Cardiac septum (tissue), 1 donor: ENCODE measurements at regions not wholly inside any gene's neighbourhood (a gene's known extent, or its start where the extent isn't known, plus 50 kb on each side); places are given as distances from the start of the nearest gene placed in this dataset.

Experiments
- DNase-seq: peaks from one replicate; pipeline ENCODE4 v3.0.0-alpha.2; 2020; ENCODE audit warnings: low spot score
- intact Hi-C: fragments of 100-400 bp; cut with DNase I; formaldehyde crosslinking; loops from one replicate; pipeline ENCODE4 v1.14.0; 2022
- donor health status: DM: no; HTN: no; CAD: no.

- intact Hi-C loops, result no loop called here
- no peak for DNase-seq
Measured at GRCh38 chr2:55105456-55105855, 55.2 kb upstream of the RTN4 start.

GRCh38 chr2:55103046-55103445 lies 52.8 kb upstream of the RTN4 start:
- no peak for DNase-seq
- intact Hi-C loops, result no loop called here

- DNase-seq, result no peak
- intact Hi-C loops, result no loop called here
Measured at GRCh38 chr2:55102056-55102812, 52.0 kb upstream of the RTN4 start.

- intact Hi-C loops, result no loop called here
Measured at GRCh38 chr2:55101466-55101865, 51.2 kb upstream of the RTN4 start.

GRCh38 chr2:55099878-55100820 lies 49.9 kb upstream of the RTN4 start:
- no peak for DNase-seq
- intact Hi-C loops, result no loop called here

More at GRCh38 chr2:55101466-55101865, 51.2 kb upstream of the RTN4 start:
- no peak for DNase-seq
